ENCODE measurements at regions not wholly inside any gene's neighbourhood (a gene's known extent, or its start where the extent isn't known, plus 50 kb on each side); places are given as distances from the start of the nearest gene placed in this dataset.

- H3K4me3 ChIP-seq (ENCODE audit: low read length): no peak overlapping the region
- no peak for DNase-seq (ENCODE audit: low read depth)
- TF ChIP-seq, protein P1, sequence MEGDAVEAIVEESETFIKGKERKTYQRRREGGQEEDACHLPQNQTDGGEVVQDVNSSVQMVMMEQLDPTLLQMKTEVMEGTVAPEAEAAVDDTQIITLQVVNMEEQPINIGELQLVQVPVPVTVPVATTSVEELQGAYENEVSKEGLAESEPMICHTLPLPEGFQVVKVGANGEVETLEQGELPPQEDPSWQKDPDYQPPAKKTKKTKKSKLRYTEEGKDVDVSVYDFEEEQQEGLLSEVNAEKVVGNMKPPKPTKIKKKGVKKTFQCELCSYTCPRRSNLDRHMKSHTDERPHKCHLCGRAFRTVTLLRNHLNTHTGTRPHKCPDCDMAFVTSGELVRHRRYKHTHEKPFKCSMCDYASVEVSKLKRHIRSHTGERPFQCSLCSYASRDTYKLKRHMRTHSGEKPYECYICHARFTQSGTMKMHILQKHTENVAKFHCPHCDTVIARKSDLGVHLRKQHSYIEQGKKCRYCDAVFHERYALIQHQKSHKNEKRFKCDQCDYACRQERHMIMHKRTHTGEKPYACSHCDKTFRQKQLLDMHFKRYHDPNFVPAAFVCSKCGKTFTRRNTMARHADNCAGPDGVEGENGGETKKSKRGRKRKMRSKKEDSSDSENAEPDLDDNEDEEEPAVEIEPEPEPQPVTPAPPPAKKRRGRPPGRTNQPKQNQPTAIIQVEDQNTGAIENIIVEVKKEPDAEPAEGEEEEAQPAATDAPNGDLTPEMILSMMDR (conservative IDR thresholded peaks at IDR 0.05; ENCODE audit: low read length): no peak
Observed at GRCh38 chr4:30783751-30784150, 63.6 kb downstream of the PCDH7 start.

DNA sequence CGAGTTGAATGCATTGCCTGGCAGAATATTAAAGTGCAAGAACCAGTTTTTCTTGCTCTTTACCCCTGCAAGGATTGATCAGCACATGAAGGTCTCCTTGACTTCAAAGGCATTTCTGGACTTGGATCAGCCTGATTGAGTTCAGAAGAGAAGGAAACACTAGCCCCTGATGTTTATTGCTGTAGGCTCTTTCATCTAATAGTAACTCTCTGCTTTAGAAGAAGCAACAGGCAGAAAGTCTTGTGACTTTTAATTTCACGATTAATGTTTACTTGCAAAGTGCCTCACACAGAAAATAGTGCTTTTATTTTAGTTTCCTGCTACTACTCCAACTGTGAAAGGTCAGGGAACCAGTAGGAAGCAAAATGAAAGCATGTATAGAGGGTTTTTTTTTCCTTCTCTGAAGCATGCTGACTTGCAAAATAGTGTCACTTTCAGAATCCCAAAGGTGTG lies 69.1 kb downstream of the PCDH7 start:
- DNase-seq (ENCODE audit: low read depth): no peak
- TF ChIP-seq, protein P1 (conservative IDR thresholded peaks at IDR 0.05; ENCODE audit: low read length): no peak
- no peak overlapping the region for H3K4me3 ChIP-seq (ENCODE audit: low read length)

DNA sequence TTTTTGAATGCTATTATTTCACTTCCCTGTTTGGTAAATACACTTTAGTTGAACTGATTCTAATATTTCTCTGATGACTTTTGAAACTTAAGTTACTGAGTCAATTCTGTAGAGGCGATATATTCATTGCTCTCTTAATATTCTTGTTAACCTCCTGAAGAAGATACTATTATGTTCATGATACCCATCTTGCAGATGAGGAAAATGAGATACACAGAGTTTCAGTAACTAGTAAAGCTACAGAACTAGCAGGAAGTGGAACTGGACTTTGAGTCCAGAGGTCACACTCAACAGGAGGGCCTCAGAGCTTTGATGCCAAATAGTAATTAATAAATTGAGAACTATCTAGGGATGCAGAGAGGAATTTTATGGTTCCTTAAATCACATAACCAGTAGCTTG lies 70.0 kb downstream of the PCDH7 start:
- TF ChIP-seq, protein P1 (conservative IDR thresholded peaks at IDR 0.05; ENCODE audit: low read length): no peak
- H3K4me3 ChIP-seq (ENCODE audit: low read length): no peak overlapping the region

DNA sequence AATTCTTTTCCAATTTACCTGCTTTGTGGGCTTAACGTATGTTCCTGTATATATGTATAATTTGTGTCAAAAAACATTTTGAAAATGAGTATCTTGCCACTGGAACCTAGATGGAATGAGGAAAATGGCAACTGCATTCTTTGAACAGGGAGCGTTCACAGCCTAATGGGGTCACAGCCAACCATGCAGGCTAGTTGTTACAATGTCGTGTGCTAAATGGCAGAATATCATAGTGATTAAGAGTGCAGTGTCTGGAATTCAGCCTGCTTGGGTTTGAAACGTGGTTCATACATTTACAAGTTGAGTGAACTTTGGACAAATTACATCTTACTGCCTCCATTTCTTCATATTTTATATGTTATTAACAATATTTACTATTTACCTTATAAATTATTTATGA lies 70.8 kb downstream of the PCDH7 start:
- H3K4me3 ChIP-seq (ENCODE audit: low read length): no peak overlapping the region
- DNase-seq (ENCODE audit: low read depth): no peak
- TF ChIP-seq, protein P1 (conservative IDR thresholded peaks at IDR 0.05; ENCODE audit: low read length): no peak

More for the DNA sequence above, 70.0 kb downstream of the PCDH7 start:
- no peak for DNase-seq (ENCODE audit: low read depth)

- H3K4me3 ChIP-seq (ENCODE audit: low read length): no peak overlapping the region
- DNase-seq (ENCODE audit: low read depth): no peak
- TF ChIP-seq, protein P1 (conservative IDR thresholded peaks at IDR 0.05; ENCODE audit: low read length): no peak
Observed at GRCh38 chr4:30792601-30793000, 72.4 kb downstream of the PCDH7 start.

DNA sequence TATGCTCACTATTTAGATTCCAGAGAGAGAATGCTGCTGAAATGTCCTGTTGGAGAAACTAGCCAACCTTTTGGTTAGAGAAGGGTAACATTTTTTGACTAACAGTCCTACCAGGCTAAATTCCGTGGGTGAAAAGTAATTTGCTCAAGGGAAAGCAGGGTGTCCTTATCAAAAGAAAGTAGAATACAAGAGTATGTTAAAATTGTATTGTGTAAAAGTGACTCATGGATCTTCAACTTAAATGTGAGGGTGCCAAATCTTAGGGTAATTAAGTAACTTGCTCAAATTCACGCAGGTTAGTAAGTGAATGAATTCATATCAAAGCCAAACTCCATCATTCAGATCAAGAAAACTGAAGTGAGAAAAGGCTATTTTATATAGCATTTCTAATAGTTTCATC lies 81.7 kb downstream of the PCDH7 start:
- no peak overlapping the region for H3K4me3 ChIP-seq (ENCODE audit: low read length)
- TF ChIP-seq, protein P1 (conservative IDR thresholded peaks at IDR 0.05; ENCODE audit: low read length): no peak
- DNase-seq (ENCODE audit: low read depth): no peak

GRCh38 chr4:30802622-30803323 lies 82.6 kb downstream of the PCDH7 start:
- H3K4me3 ChIP-seq (ENCODE audit: low read length): no peak overlapping the region
- DNase-seq (ENCODE audit: low read depth): peak; percentile 9
- TF ChIP-seq, protein P1 (conservative IDR thresholded peaks at IDR 0.05; ENCODE audit: low read length): no peak
